Vagina (tissue), 2 donors: ENCODE measurements at regions not wholly inside any gene's neighbourhood (a gene's known extent, or its start where the extent isn't known, plus 50 kb on each side); places are given as distances from the start of the nearest gene placed in this dataset.

Experiments used
- DNase-seq, 2 donors: peaks; one replicate each; pipeline ENCODE4 v3.0.0-alpha.2; 2017; ENCODE audit errors: extremely low spot score in 2 of 2
- H3K27ac ChIP-seq: fragments of 200-600 bp; sonication (generic); one replicate; pipeline ENCODE4 v1.5.1; 2019
- H3K27me3 ChIP-seq: fragments of 200-600 bp; sonication (generic); one replicate; pipeline ENCODE4 v1.5.1; 2019
- H3K36me3 ChIP-seq, 2 donors: fragments of 200-600 bp; sonication (generic); one replicate each; pipeline ENCODE4 v1.5.1; 2017 to 2019
- H3K4me1 ChIP-seq: fragments of 200-600 bp; sonication (generic); one replicate; pipeline ENCODE4 v1.5.1; 2019
- H3K4me3 ChIP-seq, 2 donors: fragments of 200-600 bp; sonication (generic); 1 replicate in 1 of 2; 2 replicates in 1 of 2; pipeline ENCODE4 v1.5.1; 2016 to 2019
- H3K9me3 ChIP-seq: fragments of 200-600 bp; sonication (generic); one replicate; pipeline ENCODE4 v1.5.1; 2019
- CTCF ChIP-seq, 3 experiments: fragments of 450-650 bp in 2 of 3; fragments of 200-600 bp in 1 of 3; sonication (generic) in 1 of 3; IDR thresholded peaks; one replicate each; pipeline ENCODE4 v1.5.1; 2017 to 2019; ENCODE audit warnings: antibody characterized with exemption in 3 of 3, mild to moderate bottlenecking in 2 of 3, moderate library complexity in 2 of 3
- POLR2A ChIP-seq, 2 donors: fragments of 450-650 bp; IDR thresholded peaks; one replicate each; pipeline ENCODE4 v1.6.1; 2017; ENCODE audit warnings: antibody characterized with exemption in 2 of 2, mild to moderate bottlenecking in 2 of 2, moderate library complexity in 2 of 2
- POLR2AphosphoS5 ChIP-seq, 2 donors: sonication (generic); formaldehyde crosslinking; IDR thresholded peaks; one replicate each; pipeline ENCODE4 v1.9.0; 2017; ENCODE audit warnings: antibody characterized with exemption in 2 of 2, mild to moderate bottlenecking in 2 of 2, low read depth in 1 of 2; ENCODE audit not compliant: insufficient read depth in 1 of 2
- intact Hi-C: fragments of 100-400 bp; cut with DNase I; formaldehyde crosslinking; loops from one replicate; pipeline ENCODE4 v1.15.1; 2023

GRCh38 chr10:64738462-64738861, 1217.3 kb downstream of the REEP3 start:
- Histone ChIP-seq H3K4me3 (no peak overlapping the region), H3K4me1 (no peaks in the 10 kb centered on the region), H3K36me3 (no peaks in the 10 kb centered on the region), H3K27ac (no peak overlapping the region), H3K9me3 (no peaks in the 10 kb centered on the region), H3K27me3 (no peaks in the 10 kb centered on the region)
- TF ChIP-seq CTCF (IDR thresholded peaks at IDR 0.05) (no peak), POLR2A (IDR thresholded peaks at IDR 0.05) (no peak), POLR2AphosphoS5 (IDR thresholded peaks at IDR 0.05; ENCODE audit: insufficient read depth in 1 of 2, low read depth in 1 of 2) (no peak)
- DNase-seq = no peak
- intact Hi-C loops = no loop called here

DNA sequence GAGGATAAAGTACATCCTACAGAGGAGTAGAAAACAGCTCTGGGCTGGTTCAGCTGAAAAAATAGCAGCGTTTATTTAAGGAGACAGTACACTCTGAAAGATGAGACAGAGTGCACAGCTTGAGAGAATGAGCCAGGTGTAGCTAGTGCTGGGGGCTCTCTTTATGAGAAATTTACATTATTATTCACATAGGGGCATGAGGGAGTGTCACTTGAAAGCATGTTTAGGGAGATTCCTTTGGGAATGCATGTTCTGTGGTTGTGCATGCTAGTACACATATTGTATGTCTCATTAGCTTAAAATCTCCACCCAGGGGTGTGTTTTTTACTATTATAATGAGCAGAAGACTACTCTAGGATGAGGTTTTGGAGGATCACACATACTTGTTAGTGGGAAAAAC, 1224.4 kb downstream of the REEP3 start:
- intact Hi-C loops = no loop called here
- Histone ChIP-seq H3K36me3 (no peaks in the 10 kb centered on the region), H3K9me3 (no peaks in the 10 kb centered on the region), H3K4me3 (no peak overlapping the region), H3K27me3 (no peaks in the 10 kb centered on the region), H3K27ac (no peak overlapping the region), H3K4me1 (no peaks in the 10 kb centered on the region)
- no peak for DNase-seq
- no peak for TF ChIP-seq CTCF (IDR thresholded peaks at IDR 0.05)
- no peak for TF ChIP-seq POLR2A (IDR thresholded peaks at IDR 0.05)
- TF ChIP-seq POLR2AphosphoS5 (IDR thresholded peaks at IDR 0.05; ENCODE audit: insufficient read depth in 1 of 2, low read depth in 1 of 2) = no peak

- Histone ChIP-seq H3K4me3 (no peak overlapping the region), H3K27me3 (no peaks in the 10 kb centered on the region), H3K27ac (no peak overlapping the region), H3K4me1 (no peaks in the 10 kb centered on the region), H3K9me3 (no peaks in the 10 kb centered on the region), H3K36me3 (no peaks in the 10 kb centered on the region)
- TF ChIP-seq POLR2AphosphoS5 (IDR thresholded peaks at IDR 0.05; ENCODE audit: insufficient read depth in 1 of 2, low read depth in 1 of 2) (no peak), POLR2A (IDR thresholded peaks at IDR 0.05) (no peak), CTCF (IDR thresholded peaks at IDR 0.05) (no peak)
- intact Hi-C loops = no loop called here
- no peak for DNase-seq
Measured at GRCh38 chr10:64750672-64751071, 1229.5 kb downstream of the REEP3 start.

DNA sequence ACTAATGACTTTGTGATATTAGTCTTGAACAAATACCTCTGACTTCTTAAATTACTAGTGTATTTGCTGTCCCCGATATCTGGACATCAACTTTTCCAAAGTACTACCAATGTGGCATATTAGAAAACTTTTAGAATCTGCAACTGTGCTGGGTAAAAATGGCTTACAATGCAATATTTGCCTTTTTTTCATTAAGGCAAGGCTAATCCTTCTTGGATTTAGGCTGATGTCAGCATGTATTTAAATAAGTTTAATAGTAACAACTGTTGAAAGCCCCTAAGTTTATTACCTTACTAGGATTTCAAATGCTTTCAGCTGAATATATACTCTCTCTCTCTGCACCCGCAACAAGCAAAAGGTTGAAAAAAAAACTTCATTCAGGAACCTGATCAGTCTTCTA, 1232.3 kb downstream of the REEP3 start:
- no peak for TF ChIP-seq CTCF (IDR thresholded peaks at IDR 0.05)
- no peak for TF ChIP-seq POLR2A (IDR thresholded peaks at IDR 0.05)
- TF ChIP-seq POLR2AphosphoS5 (IDR thresholded peaks at IDR 0.05; ENCODE audit: insufficient read depth in 1 of 2, low read depth in 1 of 2) = no peak
- intact Hi-C loops = no loop called here

GRCh38 chr10:64760371-64760770, 1239.2 kb downstream of the REEP3 start:
- no peak for DNase-seq
- intact Hi-C loops = no loop called here
- no peak overlapping the region for H3K4me3 ChIP-seq
- H3K9me3 ChIP-seq = no peaks in the 10 kb centered on the region
- no peak for TF ChIP-seq POLR2AphosphoS5 (IDR thresholded peaks at IDR 0.05; ENCODE audit: insufficient read depth in 1 of 2, low read depth in 1 of 2)
- TF ChIP-seq POLR2A (IDR thresholded peaks at IDR 0.05) = no peak
- TF ChIP-seq CTCF (IDR thresholded peaks at IDR 0.05) = no peak
- H3K4me1 ChIP-seq = no peaks in the 10 kb centered on the region
- no peaks in the 10 kb centered on the region for H3K36me3 ChIP-seq
- no peak overlapping the region for H3K27ac ChIP-seq
- no peaks in the 10 kb centered on the region for H3K27me3 ChIP-seq

More for the DNA sequence above, 1232.3 kb downstream of the REEP3 start:
- no peak overlapping the region for H3K27ac ChIP-seq
- no peak for DNase-seq
- no peaks in the 10 kb centered on the region for H3K27me3 ChIP-seq
- no peaks in the 10 kb centered on the region for H3K4me1 ChIP-seq
- no peak overlapping the region for H3K4me3 ChIP-seq
- H3K36me3 ChIP-seq = no peaks in the 10 kb centered on the region
- no peaks in the 10 kb centered on the region for H3K9me3 ChIP-seq
